ENCODE measurements at regions not wholly inside any gene's neighbourhood (a gene's known extent, or its start where the extent isn't known, plus 50 kb on each side); places are given as distances from the start of the nearest gene placed in this dataset.

- DNase-seq (ENCODE audit: low spot score) = no peak
Observed at GRCh38 chr14:34134484-34134883, 183.6 kb upstream of the EGLN3 start.

GRCh38 chr14:34129927-34130552, 179.2 kb upstream of the EGLN3 start:
- no peak for DNase-seq (ENCODE audit: low spot score)

- peak; percentile 5 for DNase-seq (ENCODE audit: low spot score)
Observed at GRCh38 chr14:34128665-34129064, 177.8 kb upstream of the EGLN3 start.

GRCh38 chr14:34126586-34126985, 175.7 kb upstream of the EGLN3 start:
- no peak for DNase-seq (ENCODE audit: low spot score)

GRCh38 chr14:34124585-34124984, 173.7 kb upstream of the EGLN3 start:
- no peak for DNase-seq (ENCODE audit: low spot score)

DNA sequence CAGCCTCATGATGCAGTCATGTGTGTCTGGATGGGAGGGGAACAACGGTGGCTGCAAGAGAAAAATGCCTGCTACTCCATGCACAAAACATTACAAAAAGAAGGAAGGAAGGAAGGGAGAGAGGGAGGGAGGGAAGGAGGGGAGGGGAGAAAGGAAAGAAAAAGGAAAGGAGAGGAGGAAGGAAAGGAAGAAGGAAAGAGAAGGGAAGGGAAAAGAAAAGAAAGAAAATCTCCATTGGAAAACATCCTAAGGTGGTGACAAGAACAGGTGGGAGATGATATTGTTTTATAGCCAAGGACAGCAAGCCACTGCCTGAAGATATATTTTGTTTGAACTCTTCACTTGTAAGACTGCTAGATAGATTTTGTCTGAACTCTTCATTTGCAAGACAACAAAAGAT, 171.8 kb upstream of the EGLN3 start:
- DNase-seq (ENCODE audit: low spot score) = no peak

- no peak for DNase-seq (ENCODE audit: low spot score)
Observed at GRCh38 chr14:34122081-34122480, 171.2 kb upstream of the EGLN3 start.

GRCh38 chr14:34120185-34120977, 169.5 kb upstream of the EGLN3 start:
- no peak for DNase-seq (ENCODE audit: low spot score)

DNA sequence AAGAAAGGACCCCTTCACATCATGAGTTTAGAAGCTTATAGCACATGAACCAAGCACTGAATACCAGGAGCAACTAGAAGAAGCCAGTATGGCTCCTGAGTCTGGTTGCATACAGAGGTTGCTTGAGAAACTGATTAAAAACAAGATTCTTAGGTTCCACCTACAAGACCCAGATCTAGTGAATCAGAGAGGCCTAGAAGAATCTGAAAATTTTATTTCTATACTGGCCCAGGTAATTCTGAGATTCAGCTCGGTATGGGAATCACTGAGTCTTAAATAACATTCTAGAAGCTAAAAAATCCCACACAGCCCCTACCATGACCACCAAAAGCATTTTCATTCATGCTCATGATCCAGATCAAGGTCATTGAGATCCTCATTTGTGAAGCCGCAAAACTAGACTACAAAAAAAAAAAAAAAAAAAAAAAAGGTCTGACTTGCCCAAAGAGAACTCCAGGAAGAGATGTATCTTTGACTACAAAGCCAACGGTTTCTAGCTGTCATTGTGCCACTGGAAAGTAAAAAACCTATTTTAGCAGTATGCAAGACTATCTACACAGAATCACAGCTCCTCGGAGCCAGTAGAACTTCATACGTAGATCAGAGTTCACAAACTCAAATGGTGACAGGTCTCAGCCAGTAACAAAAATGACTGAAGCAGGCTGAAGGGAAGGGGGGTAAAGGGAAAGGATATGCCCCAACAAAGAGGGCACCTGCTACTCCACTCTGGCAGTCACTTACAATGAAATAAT, 168.4 kb upstream of the EGLN3 start:
- no peak for DNase-seq (ENCODE audit: low spot score)

GRCh38 chr14:34113991-34114390, 163.1 kb upstream of the EGLN3 start:
- no peak for DNase-seq (ENCODE audit: low spot score)

GRCh38 chr14:34113005-34113511, 162.2 kb upstream of the EGLN3 start:
- DNase-seq (ENCODE audit: low spot score) = no peak

DNA sequence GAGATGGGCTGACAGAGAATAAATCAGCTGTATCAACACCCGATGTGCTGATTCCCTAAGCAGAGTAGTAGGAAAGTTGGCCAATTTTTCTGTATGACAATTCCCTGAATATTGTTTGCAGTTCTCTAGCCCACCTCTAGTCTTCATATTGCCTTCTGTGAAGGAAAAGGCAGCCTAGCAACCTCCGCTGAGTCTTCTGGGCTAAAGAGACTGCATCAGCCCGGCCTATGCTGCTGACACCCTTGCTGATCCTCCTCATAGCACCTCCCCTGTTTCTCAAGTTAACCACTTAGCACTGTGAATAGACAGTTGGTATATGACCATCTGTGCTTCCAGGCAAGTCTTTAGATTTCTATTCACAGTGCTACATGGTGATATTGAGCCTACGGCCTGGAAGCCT, 161.1 kb upstream of the EGLN3 start:
- DNase-seq (ENCODE audit: low spot score) = no peak

GRCh38 chr14:34111505-34111904, 160.6 kb upstream of the EGLN3 start:
- no peak for DNase-seq (ENCODE audit: low spot score)

DNA sequence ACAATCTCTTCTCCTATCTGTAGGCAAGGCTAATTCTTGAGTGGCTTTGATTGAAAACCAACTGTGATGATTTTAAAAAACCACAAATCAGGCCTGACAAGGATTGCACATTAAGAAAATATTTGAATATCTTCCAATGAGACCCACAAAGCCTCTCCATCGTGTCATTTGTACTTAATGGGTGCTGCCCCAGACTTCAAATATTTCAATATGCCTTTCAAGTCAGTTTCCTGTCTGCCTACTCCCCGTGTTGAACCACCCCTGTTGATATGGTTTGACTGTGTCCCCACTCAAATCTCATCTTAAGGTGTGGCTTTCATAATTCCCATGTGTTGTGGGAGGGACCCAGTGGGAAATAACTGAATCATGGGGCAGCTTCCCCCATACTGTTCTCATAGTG, 159.7 kb upstream of the EGLN3 start:
- no peak for DNase-seq (ENCODE audit: low spot score)

- no peak for DNase-seq (ENCODE audit: low spot score)
Observed at GRCh38 chr14:34107441-34107840, 156.6 kb upstream of the EGLN3 start.

DNA sequence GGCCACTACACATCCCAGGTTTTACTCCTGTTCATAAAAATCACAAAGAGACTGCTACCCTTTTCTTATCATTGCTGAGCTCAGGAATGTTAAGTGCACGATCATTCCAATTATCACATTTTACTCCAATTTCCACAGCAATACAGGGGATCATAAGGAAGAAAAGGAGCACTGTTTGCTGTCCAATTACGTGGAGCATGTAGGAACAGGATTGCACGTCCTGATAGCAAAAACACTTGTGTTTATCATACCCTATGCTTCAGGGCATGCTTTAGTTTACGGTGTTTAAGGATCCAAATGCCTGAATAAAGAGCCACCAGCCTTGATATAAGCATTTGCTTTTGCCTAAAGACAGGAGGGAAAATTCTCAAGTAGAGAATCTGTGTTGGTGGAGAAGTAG, 155.4 kb upstream of the EGLN3 start:
- DNase-seq (ENCODE audit: low spot score) = no peak

- DNase-seq (ENCODE audit: low spot score) = no peak
Observed at GRCh38 chr14:34104489-34105397, 153.9 kb upstream of the EGLN3 start.

- no peak for DNase-seq (ENCODE audit: low spot score)
Observed at GRCh38 chr14:34103176-34103575, 152.3 kb upstream of the EGLN3 start.

GRCh38 chr14:34099635-34100034, 148.8 kb upstream of the EGLN3 start:
- DNase-seq (ENCODE audit: low spot score) = no peak

GRCh38 chr14:34098985-34099349, 148.1 kb upstream of the EGLN3 start:
- DNase-seq (ENCODE audit: low spot score) = no peak

GRCh38 chr14:34098045-34098984, 147.4 kb upstream of the EGLN3 start:
- DNase-seq (ENCODE audit: low spot score) = peak; percentile 64

All from Ammon's horn (tissue), 1 donor.